Keratinocyte (primary cell): ENCODE measurements at regions not wholly inside any gene's neighbourhood (a gene's known extent, or its start where the extent isn't known, plus 50 kb on each side); places are given as distances from the start of the nearest gene placed in this dataset.
A peak's percentile ranks its signal among the peaks of the same experiment; 100 is the strongest.

Experiments
- DNase-seq: peaks from one replicate; pipeline ENCODE4 v3.0.0-alpha.2; 2011; ENCODE audit warnings: low read depth, missing footprints, low spot score
- FAIRE-seq: peaks from 2 replicates; lab custom pipeline; 2011; peaks lifted over from hg19 to GRCh38; lab: Jason Lieb, UNC
- H2AFZ ChIP-seq: 2 replicates; pipeline ENCODE4 v1.6.0; 2012; ENCODE audit warnings: low read length, control low read depth, inconsistent platforms; ENCODE audit not compliant: control insufficient read depth
- H3K27ac ChIP-seq: 2 replicates; pipeline ENCODE4 v1.5.1; 2011; ENCODE audit warnings: low read length; ENCODE audit not compliant: control insufficient read depth, insufficient read depth
- H3K27me3 ChIP-seq: 3 replicates; pipeline ENCODE4 v1.6.0; 2011; ENCODE audit warnings: low read length; ENCODE audit not compliant: control insufficient read depth, insufficient read depth; ENCODE audit errors: extremely low read depth
- H3K36me3 ChIP-seq, 2 experiments: 2 replicates in 1 of 2; 3 replicates in 1 of 2; pipeline ENCODE4 v1.5.1; 2011; ENCODE audit warnings: low read length in 2 of 2, mild to moderate bottlenecking in 1 of 2; ENCODE audit not compliant: control insufficient read depth in 2 of 2, insufficient read depth in 2 of 2; ENCODE audit errors: extremely low read depth in 1 of 2
- H3K4me1 ChIP-seq: 3 replicates; pipeline ENCODE4 v1.5.1; 2011; ENCODE audit warnings: low read length; ENCODE audit not compliant: control insufficient read depth, insufficient read depth; ENCODE audit errors: extremely low read depth
- H3K4me2 ChIP-seq: 3 replicates; pipeline ENCODE4 v1.6.0; 2011; ENCODE audit warnings: low read depth, low read length; ENCODE audit not compliant: control insufficient read depth, insufficient read depth; ENCODE audit errors: extremely low read depth
- H3K4me3 ChIP-seq, 3 experiments: fragments of 200-600 bp in 1 of 3; sonication (generic) in 1 of 3; 2 replicates in 2 of 3; 3 replicates in 1 of 3; pipeline ENCODE4 v1.5.1; 2011 to 2016; ENCODE audit warnings: low read length in 3 of 3, mild to moderate bottlenecking in 3 of 3, control low read depth in 2 of 3, inconsistent platforms in 1 of 3, low read depth in 1 of 3, mixed read lengths in 1 of 3, mixed run types in 1 of 3, moderate library complexity in 1 of 3; ENCODE audit not compliant: control insufficient read depth in 2 of 3, insufficient read depth in 2 of 3; ENCODE audit errors: extremely low read depth in 1 of 3
- H3K79me2 ChIP-seq: 2 replicates; pipeline ENCODE4 v1.6.0; 2012; ENCODE audit warnings: low read length; ENCODE audit not compliant: control insufficient read depth, insufficient read depth
- H3K9ac ChIP-seq: 3 replicates; pipeline ENCODE4 v1.6.0; 2011; ENCODE audit warnings: low read length; ENCODE audit not compliant: control insufficient read depth, insufficient read depth; ENCODE audit errors: extremely low read depth
- H3K9me1 ChIP-seq: 3 replicates; pipeline ENCODE4 v1.6.0; 2011; ENCODE audit warnings: low read length; ENCODE audit not compliant: control insufficient read depth, insufficient read depth; ENCODE audit errors: extremely low read depth
- H3K9me3 ChIP-seq: 2 replicates; pipeline ENCODE4 v1.5.1; 2012; ENCODE audit warnings: low read depth, low read length; ENCODE audit not compliant: control insufficient read depth
- H4K20me1 ChIP-seq: 3 replicates; pipeline ENCODE4 v1.6.0; 2011; ENCODE audit warnings: low read length; ENCODE audit not compliant: control insufficient read depth, insufficient read depth; ENCODE audit errors: extremely low read depth
- CTCF ChIP-seq, 3 experiments: IDR thresholded peaks in 1 of 3; conservative IDR thresholded peaks in 1 of 3; optimal IDR thresholded peaks in 1 of 3; 2 replicates in 2 of 3; 3 replicates in 1 of 3; pipeline versions ENCODE3 to v1.5.1; 2011; ENCODE audit warnings: low read length in 3 of 3, mild to moderate bottlenecking in 3 of 3, moderate library complexity in 2 of 3, control low read depth in 1 of 3, inconsistent platforms in 1 of 3; ENCODE audit not compliant: insufficient read depth in 2 of 3; ENCODE audit errors: extremely low read depth in 1 of 3
- EZH2 ChIP-seq: IDR thresholded peaks from one replicate; pipeline ENCODE4 v1.6.1; 2012; ENCODE audit warnings: inconsistent platforms, mild to moderate bottlenecking, low read length, moderate library complexity
- dilution Hi-C: fragments of 300-500 bp; cut with MboI; formaldehyde crosslinking; loops from one replicate; pipeline ENCODE4 v1.7.0; 2020; ENCODE audit warnings: low sequenced_read_pairs; ENCODE audit not compliant: extremely low pct_ligation_motif_present

GRCh38 chr15:70247281-70247680 lies 149.6 kb upstream of the TLE3 start:
- TF ChIP-seq CTCF (optimal IDR thresholded peaks at IDR 0.05 in 1 of 3, IDR thresholded peaks at IDR 0.05 in 1 of 3, conservative IDR thresholded peaks at IDR 0.05 in 1 of 3; ENCODE audit: extremely low read depth in 1 of 3, insufficient read depth in 2 of 3, low read length in 3 of 3) (peak in 1 of 3 experiments; percentile 22), EZH2 (no peak)
- dilution Hi-C loops, result no loop called here
- H2AFZ ChIP-seq, result no peak overlapping the region
- no peaks in the 10 kb centered on the region for H3K9me3 ChIP-seq
- H3K4me2 ChIP-seq, result no peak overlapping the region
- H3K27me3 ChIP-seq, result peaks cover 8% of the 10 kb centered on the region
- peaks cover 29% of the 10 kb centered on the region for H3K4me1 ChIP-seq
- no peaks in the 10 kb centered on the region for H3K9me1 ChIP-seq
- H3K27ac ChIP-seq, result no peak overlapping the region
- no peaks in the 10 kb centered on the region for H4K20me1 ChIP-seq
- DNase-seq (no peak), FAIRE-seq (no peak)
- no peaks in the 10 kb centered on the region for H3K79me2 ChIP-seq
- no peak overlapping the region for H3K4me3 ChIP-seq
- no peak overlapping the region for H3K9ac ChIP-seq
- H3K36me3 ChIP-seq, result no peaks in the 10 kb centered on the region

- Histone ChIP-seq H3K36me3 (no peaks in the 10 kb centered on the region), H2AFZ (no peak overlapping the region), H3K4me3 (no peak overlapping the region), H3K4me1 (peaks cover 23% of the 10 kb centered on the region), H3K9me1 (no peaks in the 10 kb centered on the region), H3K27me3 (peaks cover 4% of the 10 kb centered on the region), H3K79me2 (no peaks in the 10 kb centered on the region), H3K9ac (no peak overlapping the region), H3K27ac (no peak overlapping the region), H3K4me2 (no peak overlapping the region), H3K9me3 (no peaks in the 10 kb centered on the region), H4K20me1 (no peaks in the 10 kb centered on the region)
- TF ChIP-seq EZH2, result no peak
- TF ChIP-seq CTCF (optimal IDR thresholded peaks at IDR 0.05 in 1 of 3, IDR thresholded peaks at IDR 0.05 in 1 of 3, conservative IDR thresholded peaks at IDR 0.05 in 1 of 3; ENCODE audit: extremely low read depth in 1 of 3, insufficient read depth in 2 of 3, low read length in 3 of 3), result no peak
- DNase-seq (no peak), FAIRE-seq (no peak)
- dilution Hi-C loops, result no loop called here
These were observed 149.0 kb upstream of the TLE3 start for GRCh38 chr15:70246623-70247220.
